Thyroid gland (tissue), 4 donors: ENCODE measurements at regions not wholly inside any gene's neighbourhood (a gene's known extent, or its start where the extent isn't known, plus 50 kb on each side); places are given as distances from the start of the nearest gene placed in this dataset.
A peak's percentile ranks its signal among the peaks of the same experiment; 100 is the strongest.

Source experiments
- DNase-seq, 2 donors: peaks; one replicate each; pipeline ENCODE4 v3.0.0-alpha.2; 2019
- H3K27ac ChIP-seq, 3 donors: fragments of 200-600 bp; sonication (generic); 1 replicate in 2 of 3; 2 replicates in 1 of 3; pipeline ENCODE4 v1.5.1; 2016 to 2019; ENCODE audit warnings: mild to moderate bottlenecking in 1 of 3, moderate library complexity in 1 of 3
- H3K27me3 ChIP-seq: fragments of 200-600 bp; sonication (generic); one replicate; pipeline ENCODE4 v1.5.1; 2019
- H3K36me3 ChIP-seq, 2 donors: fragments of 200-600 bp; sonication (generic); one replicate each; pipeline ENCODE4 v1.5.1; 2016 to 2019
- H3K4me1 ChIP-seq, 2 donors: fragments of 200-600 bp; sonication (generic); one replicate each; pipeline ENCODE4 v1.5.1; 2017 to 2019
- H3K4me3 ChIP-seq, 3 donors: fragments of 200-600 bp; sonication (generic); replicated peaks in 1 of 3; 1 replicate in 2 of 3; 2 replicates in 1 of 3; pipeline ENCODE4 v1.5.1; 2016; ENCODE audit warnings: mild to moderate bottlenecking in 1 of 3
- H3K9me3 ChIP-seq: fragments of 200-600 bp; sonication (generic); one replicate; pipeline ENCODE4 v1.5.1; 2017
- CTCF ChIP-seq, 6 experiments: fragments of 200-600 bp in 3 of 6; fragments of 450-650 bp in 3 of 6; sonication (generic) in 3 of 6; IDR thresholded peaks; one replicate each; pipeline ENCODE4 v1.5.1; 2016 to 2019; ENCODE audit warnings: antibody characterized with exemption in 6 of 6, mild to moderate bottlenecking in 2 of 6, inconsistent platforms in 1 of 6, moderate library complexity in 1 of 6
- POLR2A ChIP-seq, 2 donors: fragments of 450-650 bp; IDR thresholded peaks; one replicate each; pipeline ENCODE4 v1.6.1; 2017; ENCODE audit warnings: antibody characterized with exemption in 2 of 2, mild to moderate bottlenecking in 2 of 2, moderate library complexity in 1 of 2
- WGBS, 2 donors: methylation state at CpG; one replicate each; pipeline ENCODE4 v1.1.5; 2017; 5-methylcytosine and 5-hydroxymethylcytosine counted together
- intact Hi-C: fragments of 100-400 bp; cut with DNase I; formaldehyde crosslinking; loops from one replicate; pipeline ENCODE4 v1.15.1; 2023

- intact Hi-C loops: no loop called here
- 71 to 86% methylated on average over 3 of the region's 3 CpGs for WGBS, 2 donors
- TF ChIP-seq POLR2A (IDR thresholded peaks at IDR 0.05): no peak
- TF ChIP-seq CTCF (IDR thresholded peaks at IDR 0.05): no peak
- Histone ChIP-seq H3K27ac (no peak overlapping the region), H3K4me3 (no peak overlapping the region), H3K27me3 (no peaks in the 10 kb centered on the region), H3K4me1 (peaks cover 3 to 8% of the 10 kb centered on the region in 2 donors), H3K9me3 (no peaks in the 10 kb centered on the region), H3K36me3 (no peaks in the 10 kb centered on the region)
- no peak for DNase-seq
Observed at GRCh38 chr9:117492476-117492875, 77.6 kb upstream of the ASTN2 start.

DNA sequence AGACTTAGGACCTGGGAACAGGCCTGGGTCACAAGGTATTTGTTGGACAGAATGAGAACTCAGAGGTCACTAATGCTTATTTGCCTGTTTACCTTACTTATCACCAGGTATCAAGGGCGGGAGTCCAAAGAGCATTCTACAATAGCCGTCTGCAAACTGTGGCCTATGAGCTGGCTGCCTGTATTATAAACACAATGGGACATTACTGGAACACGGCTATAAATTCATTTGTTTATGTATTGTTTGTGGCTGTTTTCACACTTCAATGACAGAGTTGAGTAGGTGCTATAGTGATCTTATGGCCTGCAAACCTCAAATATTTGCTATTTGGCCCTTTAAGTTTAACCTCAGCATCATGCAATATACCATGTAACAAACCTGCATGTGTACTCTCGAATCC lies 76.6 kb upstream of the ASTN2 start:
- H3K27me3 ChIP-seq: no peaks in the 10 kb centered on the region
- no peaks in the 10 kb centered on the region for H3K9me3 ChIP-seq
- 73 to 76% methylated on average over 4 of the region's 4 CpGs for WGBS, 2 donors
- H3K27ac ChIP-seq: no peak overlapping the region
- no peaks in the 10 kb centered on the region for H3K36me3 ChIP-seq
- TF ChIP-seq POLR2A (IDR thresholded peaks at IDR 0.05) (no peak), CTCF (IDR thresholded peaks at IDR 0.05) (no peak)
- peaks cover 6 to 8% of the 10 kb centered on the region in 2 donors for H3K4me1 ChIP-seq
- intact Hi-C loops: no loop called here
- DNase-seq: no peak
- H3K4me3 ChIP-seq: no peak overlapping the region

GRCh38 chr9:117490199-117490598 lies 75.3 kb upstream of the ASTN2 start:
- no peaks in the 10 kb centered on the region for H3K9me3 ChIP-seq
- H3K36me3 ChIP-seq: no peaks in the 10 kb centered on the region
- H3K4me1 ChIP-seq: peaks cover 6 to 8% of the 10 kb centered on the region in 2 donors
- no peak for TF ChIP-seq POLR2A (IDR thresholded peaks at IDR 0.05)
- TF ChIP-seq CTCF (IDR thresholded peaks at IDR 0.05): no peak
- no peaks in the 10 kb centered on the region for H3K27me3 ChIP-seq
- DNase-seq: no peak
- intact Hi-C loops: no loop called here
- H3K4me3 ChIP-seq: no peak overlapping the region
- no peak overlapping the region for H3K27ac ChIP-seq

DNA sequence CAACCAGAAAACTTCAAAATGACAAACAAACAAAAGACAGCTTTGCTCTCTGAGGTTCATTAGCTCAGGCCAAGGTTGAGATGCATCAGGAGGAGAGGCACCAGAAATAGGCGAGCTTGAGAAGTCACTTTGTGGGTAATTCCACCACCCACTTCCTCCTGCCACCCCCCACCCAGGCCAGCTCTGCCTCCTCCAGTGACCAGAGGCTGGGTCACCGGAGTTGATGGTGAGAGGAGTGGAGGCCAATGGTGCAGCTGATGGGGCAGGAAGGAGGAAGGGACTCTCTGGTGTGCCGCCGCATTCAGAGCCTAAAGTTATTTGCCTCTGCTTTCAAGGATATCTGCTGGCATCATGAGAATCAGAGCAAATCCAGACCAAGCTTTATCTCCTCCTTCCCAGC lies 73.8 kb upstream of the ASTN2 start:
- 91% methylated on average over 4 of the region's 4 CpGs for WGBS, 2 donors
- peak overlapping the region in 1 of 3 donors; percentile 65 for H3K27ac ChIP-seq
- no peaks in the 10 kb centered on the region for H3K36me3 ChIP-seq
- peaks cover 6 to 8% of the 10 kb centered on the region in 2 donors for H3K4me1 ChIP-seq
- TF ChIP-seq CTCF (IDR thresholded peaks at IDR 0.05): no peak
- TF ChIP-seq POLR2A (IDR thresholded peaks at IDR 0.05): no peak
- intact Hi-C loops: no loop called here
- no peaks in the 10 kb centered on the region for H3K9me3 ChIP-seq
- H3K4me3 ChIP-seq: no peak overlapping the region
- DNase-seq: no peak
- no peaks in the 10 kb centered on the region for H3K27me3 ChIP-seq

DNA sequence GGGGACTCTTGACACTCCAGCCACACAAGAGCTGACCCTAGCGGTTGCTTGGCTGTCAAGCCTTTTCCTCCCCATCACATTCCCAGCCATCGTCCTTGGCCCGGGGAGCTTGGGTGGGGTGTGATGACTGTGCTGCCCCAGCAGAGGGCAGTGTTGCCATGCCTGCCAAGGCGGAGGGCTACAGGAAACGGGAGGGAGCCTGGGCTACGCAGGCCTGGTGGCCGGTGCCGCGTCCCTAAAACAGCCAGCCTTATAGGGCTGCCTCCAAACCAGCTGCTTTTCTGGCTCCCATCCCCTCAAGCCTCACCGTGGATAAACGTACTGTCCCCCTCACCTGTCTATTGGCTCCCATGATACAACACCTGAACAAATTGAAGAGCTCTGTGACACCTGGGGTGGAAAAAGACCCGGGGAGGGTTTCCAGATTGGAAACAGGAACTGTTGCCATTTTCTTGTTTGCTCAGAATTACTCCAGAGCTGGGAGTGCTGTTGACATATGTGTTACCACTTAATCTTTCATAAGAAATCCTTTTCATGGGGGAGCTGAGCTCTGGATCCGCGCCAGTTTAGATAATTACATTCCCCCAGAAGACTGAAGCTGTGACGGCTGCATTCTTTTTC lies 72.8 kb upstream of the ASTN2 start:
- H3K27ac ChIP-seq: peak overlapping the region in 1 of 3 donors; percentile 65
- peak; percentile 60 to 74 for DNase-seq

More for the DNA sequence above, 72.8 kb upstream of the ASTN2 start:
- Histone ChIP-seq H3K36me3 (no peaks in the 10 kb centered on the region), H3K4me1 (peaks cover 6 to 8% of the 10 kb centered on the region in 2 donors), H3K9me3 (no peaks in the 10 kb centered on the region), H3K4me3 (peak overlapping the region in 1 of 3 donors; percentile 13), H3K27me3 (no peaks in the 10 kb centered on the region)
- TF ChIP-seq POLR2A (IDR thresholded peaks at IDR 0.05): no peak
- peak; percentile 73 to 97 (median 89) for TF ChIP-seq CTCF (IDR thresholded peaks at IDR 0.05)
- intact Hi-C loops: no loop called here
- 5 to 10% methylated on average over 12 to 15 of the region's 15 CpGs for WGBS, 2 donors
